ENCODE measurements at regions not wholly inside any gene's neighbourhood (a gene's known extent, or its start where the extent isn't known, plus 50 kb on each side); places are given as distances from the start of the nearest gene placed in this dataset.

DNA sequence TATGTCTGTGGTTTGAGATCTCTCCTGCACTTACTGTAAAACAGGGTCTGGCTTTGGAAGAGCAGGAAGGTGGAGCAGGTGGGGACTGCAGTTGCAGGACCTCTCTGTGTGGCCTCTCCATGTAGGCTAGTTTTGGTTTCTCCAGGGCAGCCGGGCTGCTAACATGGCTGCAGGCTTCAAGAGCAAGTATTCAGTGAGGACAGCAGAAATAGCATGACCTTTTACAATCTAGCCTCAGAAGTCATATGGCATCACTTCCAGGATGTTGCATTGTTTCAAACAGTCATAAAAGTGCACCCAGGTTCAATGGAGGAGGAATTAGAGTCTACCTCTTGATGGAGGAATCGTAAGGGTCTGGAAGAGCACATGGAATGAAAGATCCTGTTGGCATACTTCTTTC is 728.7 kb downstream of the NTRK3 start:
- TF ChIP-seq, protein P1, sequence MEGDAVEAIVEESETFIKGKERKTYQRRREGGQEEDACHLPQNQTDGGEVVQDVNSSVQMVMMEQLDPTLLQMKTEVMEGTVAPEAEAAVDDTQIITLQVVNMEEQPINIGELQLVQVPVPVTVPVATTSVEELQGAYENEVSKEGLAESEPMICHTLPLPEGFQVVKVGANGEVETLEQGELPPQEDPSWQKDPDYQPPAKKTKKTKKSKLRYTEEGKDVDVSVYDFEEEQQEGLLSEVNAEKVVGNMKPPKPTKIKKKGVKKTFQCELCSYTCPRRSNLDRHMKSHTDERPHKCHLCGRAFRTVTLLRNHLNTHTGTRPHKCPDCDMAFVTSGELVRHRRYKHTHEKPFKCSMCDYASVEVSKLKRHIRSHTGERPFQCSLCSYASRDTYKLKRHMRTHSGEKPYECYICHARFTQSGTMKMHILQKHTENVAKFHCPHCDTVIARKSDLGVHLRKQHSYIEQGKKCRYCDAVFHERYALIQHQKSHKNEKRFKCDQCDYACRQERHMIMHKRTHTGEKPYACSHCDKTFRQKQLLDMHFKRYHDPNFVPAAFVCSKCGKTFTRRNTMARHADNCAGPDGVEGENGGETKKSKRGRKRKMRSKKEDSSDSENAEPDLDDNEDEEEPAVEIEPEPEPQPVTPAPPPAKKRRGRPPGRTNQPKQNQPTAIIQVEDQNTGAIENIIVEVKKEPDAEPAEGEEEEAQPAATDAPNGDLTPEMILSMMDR (IDR thresholded peaks at IDR 0.05; ENCODE audit: control extremely low read depth in 1 of 3, insufficient read depth in 1 of 3, low read depth in 1 of 3, low read length in 3 of 3), result no peak
- TF ChIP-seq RFX5 (IDR thresholded peaks at IDR 0.05; ENCODE audit: borderline replicate concordance, low read depth, low read length), result no peak
- TF ChIP-seq CEBPB (IDR thresholded peaks at IDR 0.05; ENCODE audit: low read depth, low read length), result no peak
- TF ChIP-seq YY1 (IDR thresholded peaks at IDR 0.05; ENCODE audit: low read depth, low read length), result no peak
- no peak for TF ChIP-seq BRCA1 (IDR thresholded peaks at IDR 0.05; ENCODE audit: low read depth, low read length)
- TF ChIP-seq, protein P2, sequence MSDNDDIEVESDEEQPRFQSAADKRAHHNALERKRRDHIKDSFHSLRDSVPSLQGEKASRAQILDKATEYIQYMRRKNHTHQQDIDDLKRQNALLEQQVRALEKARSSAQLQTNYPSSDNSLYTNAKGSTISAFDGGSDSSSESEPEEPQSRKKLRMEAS (IDR thresholded peaks at IDR 0.05), result no peak
- TF ChIP-seq EP300 (IDR thresholded peaks at IDR 0.05; ENCODE audit: borderline replicate concordance in 1 of 2, low read depth in 2 of 2, low read length in 2 of 2), result no peak
